Endodermal cell (in vitro differentiated cells): ENCODE measurements at regions not wholly inside any gene's neighbourhood (a gene's known extent, or its start where the extent isn't known, plus 50 kb on each side); places are given as distances from the start of the nearest gene placed in this dataset.

ENCODE experiments used
- DNase-seq: peaks from one replicate; pipeline ENCODE4 v3.0.0-alpha.2; 2017
- H3K27ac ChIP-seq: 2 replicates; pipeline ENCODE4 v1.5.1; 2013; ENCODE audit warnings: mild to moderate bottlenecking, low read depth, low read length, moderate library complexity
- H3K27me3 ChIP-seq: 2 replicates; pipeline ENCODE4 v1.6.1; 2013; ENCODE audit warnings: mild to moderate bottlenecking, low read length, moderate library complexity; ENCODE audit not compliant: insufficient read depth, control insufficient read depth, poor library complexity, severe bottlenecking
- H3K36me3 ChIP-seq: 2 replicates; pipeline ENCODE4 v1.7.0; 2013; ENCODE audit warnings: mild to moderate bottlenecking, low read length, moderate library complexity; ENCODE audit not compliant: control insufficient read depth, insufficient read depth
- H3K4me1 ChIP-seq: one replicate; pipeline ENCODE4 v1.7.0; 2013; ENCODE audit warnings: low read length; ENCODE audit not compliant: control insufficient read depth, insufficient read depth
- H3K4me3 ChIP-seq: 2 replicates; pipeline ENCODE4 v1.5.1; 2013; ENCODE audit warnings: mild to moderate bottlenecking, low read length, moderate library complexity
- H3K9ac ChIP-seq: 2 replicates; pipeline ENCODE4 v1.6.1; 2013; ENCODE audit warnings: mild to moderate bottlenecking, low read length, moderate library complexity; ENCODE audit not compliant: poor library complexity, severe bottlenecking; ENCODE audit errors: extremely low read depth
- H3K9me3 ChIP-seq: 2 replicates; pipeline ENCODE4 v1.6.1; 2013; ENCODE audit warnings: mild to moderate bottlenecking, low read length, moderate library complexity; ENCODE audit not compliant: control insufficient read depth
- H3K27ac Mint-ChIP-seq: 2 replicates; pipeline ENCODE4 v1.8.0; 2020; ENCODE audit warnings: mixed read lengths
- H3K27me3 Mint-ChIP-seq: 2 replicates; pipeline ENCODE4 v1.8.0; 2021; ENCODE audit warnings: mild to moderate bottlenecking, mixed read lengths; ENCODE audit not compliant: insufficient read depth
- H3K36me3 Mint-ChIP-seq: 2 replicates; pipeline ENCODE4 v1.8.0; 2020; ENCODE audit warnings: low read depth, mixed read lengths
- H3K4me1 Mint-ChIP-seq: 2 replicates; pipeline ENCODE4 v1.8.0; 2020; ENCODE audit warnings: mixed read lengths
- H3K4me3 Mint-ChIP-seq: 2 replicates; pipeline ENCODE4 v1.8.0; 2020; ENCODE audit warnings: mild to moderate bottlenecking, moderate library complexity, mixed read lengths
- H3K9me3 Mint-ChIP-seq: 2 replicates; pipeline ENCODE4 v1.8.0; 2020; ENCODE audit warnings: mild to moderate bottlenecking, mixed read lengths
- CTCF ChIP-seq: fragments of 200-600 bp; sonication (generic); conservative IDR thresholded peaks from 2 replicates; pipeline ENCODE4 v1.5.0; 2021; ENCODE audit warnings: antibody characterized with exemption, mild to moderate bottlenecking
- WGBS, 2 experiments: methylation state at CpG; one replicate each; pipeline versions ENCODE4 v1.1.5 to v1.1.7; 2013; ENCODE audit warnings: missing lambda C conversion rate in 2 of 2, mixed read lengths in 1 of 2; ENCODE audit not compliant: insufficient coverage in 1 of 2, insufficient read length in 1 of 2; 5-methylcytosine and 5-hydroxymethylcytosine counted together

- H3K9ac ChIP-seq: no peak overlapping the region
- no peak overlapping the region for H3K27ac ChIP-seq
- TF ChIP-seq CTCF: no peak
- H3K27me3 ChIP-seq: no peaks in the 10 kb centered on the region
- H3K4me3 ChIP-seq: no peak overlapping the region
- DNase-seq: peak; percentile 26
- 80 to 82% methylated on average over 4 to 8 of the region's 8 CpGs for WGBS, 2 experiments
- no peaks in the 10 kb centered on the region for H3K9me3 ChIP-seq
- no peaks in the 10 kb centered on the region for H3K36me3 ChIP-seq
- no peaks in the 10 kb centered on the region for H3K4me1 ChIP-seq
- no peaks in the 10 kb centered on the region for H3K9me3 Mint-ChIP-seq
- H3K27me3 Mint-ChIP-seq: no peaks in the 10 kb centered on the region
- H3K27ac Mint-ChIP-seq: no peak overlapping the region
- no peaks in the 10 kb centered on the region for H3K36me3 Mint-ChIP-seq
- H3K4me1 Mint-ChIP-seq: peaks cover 16% of the 10 kb centered on the region
- no peak overlapping the region for H3K4me3 Mint-ChIP-seq
These were observed 198.7 kb downstream of the MYCN start for GRCh38 chr2:16138811-16139662.

GRCh38 chr2:16137080-16137755 lies 196.9 kb downstream of the MYCN start:
- no peak overlapping the region for H3K9ac ChIP-seq
- H3K4me1 ChIP-seq: no peaks in the 10 kb centered on the region
- no peaks in the 10 kb centered on the region for H3K36me3 ChIP-seq
- H3K9me3 ChIP-seq: no peaks in the 10 kb centered on the region
- no peak overlapping the region for H3K4me3 ChIP-seq
- DNase-seq: peak; percentile 27
- no peak overlapping the region for H3K27ac Mint-ChIP-seq
- no peaks in the 10 kb centered on the region for H3K27me3 Mint-ChIP-seq
- no peaks in the 10 kb centered on the region for H3K36me3 Mint-ChIP-seq
- no peaks in the 10 kb centered on the region for H3K9me3 Mint-ChIP-seq
- TF ChIP-seq CTCF: no peak
- H3K27me3 ChIP-seq: no peaks in the 10 kb centered on the region
- H3K27ac ChIP-seq: no peak overlapping the region
- peaks cover 10% of the 10 kb centered on the region for H3K4me1 Mint-ChIP-seq
- no peak overlapping the region for H3K4me3 Mint-ChIP-seq
- WGBS, 2 experiments: 90 to 96% methylated on average over 3 to 5 of the region's 5 CpGs

DNA sequence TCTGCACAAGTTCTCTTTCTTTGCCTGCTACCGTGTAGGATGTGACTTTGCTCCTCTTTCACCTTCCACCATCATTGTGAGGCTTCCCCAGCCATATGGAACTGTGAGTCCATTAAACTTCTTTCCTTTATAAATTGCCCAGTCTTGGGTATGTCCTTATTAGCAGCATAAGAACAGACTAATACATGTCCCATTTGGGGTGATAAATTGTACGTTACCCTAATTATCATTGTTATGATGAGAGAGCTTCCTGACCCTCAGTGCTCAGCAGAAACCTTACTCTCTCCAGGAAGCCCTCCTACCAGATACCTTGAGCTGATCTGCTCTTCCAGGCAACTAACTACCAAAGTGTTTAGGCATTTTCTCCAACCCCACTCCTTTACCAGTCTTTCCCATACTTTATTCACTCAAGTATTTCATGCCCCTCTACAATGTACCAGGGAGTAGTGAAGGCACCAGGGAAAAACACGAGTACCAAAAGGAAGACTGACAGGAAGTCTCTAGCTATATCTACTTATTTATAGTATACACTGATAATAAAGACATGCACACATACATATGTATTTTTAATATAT lies 196.2 kb downstream of the MYCN start:
- no peak overlapping the region for H3K4me3 ChIP-seq
- no peaks in the 10 kb centered on the region for H3K4me1 ChIP-seq
- H3K9me3 Mint-ChIP-seq: no peaks in the 10 kb centered on the region
- H3K9me3 ChIP-seq: no peaks in the 10 kb centered on the region
- no peak overlapping the region for H3K27ac Mint-ChIP-seq
- no peak overlapping the region for H3K4me3 Mint-ChIP-seq
- TF ChIP-seq CTCF: no peak
- no peaks in the 10 kb centered on the region for H3K36me3 Mint-ChIP-seq
- H3K4me1 Mint-ChIP-seq: peaks cover 10% of the 10 kb centered on the region
- peak; percentile 8 for DNase-seq
- H3K9ac ChIP-seq: no peak overlapping the region
- no peak overlapping the region for H3K27ac ChIP-seq
- H3K27me3 ChIP-seq: no peaks in the 10 kb centered on the region
- no peaks in the 10 kb centered on the region for H3K36me3 ChIP-seq
- no peaks in the 10 kb centered on the region for H3K27me3 Mint-ChIP-seq
- WGBS, 2 experiments: 95% methylated on average over 2 of the region's 3 CpGs; no CpG with 5 or more reads in 1 of the 2 experiments
